GM12873 (cell line): ENCODE measurements at regions not wholly inside any gene's neighbourhood (a gene's known extent, or its start where the extent isn't known, plus 50 kb on each side); places are given as distances from the start of the nearest gene placed in this dataset.

ENCODE experiments used
- CTCF ChIP-seq: IDR thresholded peaks from 2 replicates; pipeline ENCODE4 v1.5.1; 2012; ENCODE audit warnings: low read depth, mild to moderate bottlenecking, moderate library complexity, low read length, control low read depth; ENCODE audit not compliant: insufficient read depth; ENCODE audit errors: missing control alignments

- TF ChIP-seq CTCF = no peak
These were observed 148.5 kb upstream of the TSHZ3 start for GRCh38 chr19:31497709-31498108.

GRCh38 chr19:31498781-31499180 is 149.5 kb upstream of the TSHZ3 start:
- TF ChIP-seq CTCF = no peak

DNA sequence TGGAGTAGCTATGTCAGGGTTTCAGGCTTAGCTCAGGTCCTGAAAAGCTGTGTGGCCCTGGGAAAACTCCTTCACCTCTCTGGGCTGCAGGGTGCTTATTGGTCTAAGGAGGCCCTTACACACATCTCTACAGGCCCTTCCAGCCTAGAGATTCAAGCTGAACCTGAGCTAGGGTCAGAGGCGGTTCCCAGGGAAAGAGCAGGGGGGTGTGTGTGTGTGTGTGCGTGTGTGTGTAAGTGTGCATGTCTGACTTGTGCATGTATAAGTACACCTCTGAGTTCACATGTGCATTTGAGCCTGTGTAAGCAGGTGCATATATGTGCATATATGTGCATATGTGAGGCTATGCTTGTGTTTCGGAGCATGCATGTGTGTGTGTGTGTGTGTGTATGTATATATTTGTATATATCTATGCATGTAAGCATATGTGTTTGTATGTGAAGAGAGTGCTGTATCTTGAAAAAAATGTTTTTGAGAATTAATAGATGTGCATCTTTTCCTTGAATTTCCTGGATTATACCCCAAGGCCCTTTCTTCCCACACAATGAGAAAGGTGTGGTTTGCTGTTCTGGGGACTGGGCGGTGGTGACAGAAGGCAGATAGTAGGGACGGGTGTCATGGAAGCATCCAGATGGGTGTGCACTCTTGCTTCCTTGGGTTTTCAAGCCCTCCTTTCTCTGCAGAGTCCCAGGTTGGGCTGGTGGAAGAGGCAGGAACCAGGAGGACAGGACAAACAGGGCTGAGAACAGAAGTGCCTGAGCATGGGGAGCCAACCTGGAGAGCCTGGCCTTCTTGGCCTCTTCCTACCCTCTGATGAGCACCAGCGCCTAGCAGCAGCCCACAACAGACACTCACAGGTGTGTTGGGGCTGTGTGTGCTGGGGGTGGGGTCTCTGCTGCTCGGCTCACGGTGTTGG is 150.3 kb upstream of the TSHZ3 start:
- TF ChIP-seq CTCF = no peak

GRCh38 chr19:31500197-31500830 is 151.1 kb upstream of the TSHZ3 start:
- no peak for TF ChIP-seq CTCF

GRCh38 chr19:31500946-31501345 is 151.7 kb upstream of the TSHZ3 start:
- TF ChIP-seq CTCF = no peak

DNA sequence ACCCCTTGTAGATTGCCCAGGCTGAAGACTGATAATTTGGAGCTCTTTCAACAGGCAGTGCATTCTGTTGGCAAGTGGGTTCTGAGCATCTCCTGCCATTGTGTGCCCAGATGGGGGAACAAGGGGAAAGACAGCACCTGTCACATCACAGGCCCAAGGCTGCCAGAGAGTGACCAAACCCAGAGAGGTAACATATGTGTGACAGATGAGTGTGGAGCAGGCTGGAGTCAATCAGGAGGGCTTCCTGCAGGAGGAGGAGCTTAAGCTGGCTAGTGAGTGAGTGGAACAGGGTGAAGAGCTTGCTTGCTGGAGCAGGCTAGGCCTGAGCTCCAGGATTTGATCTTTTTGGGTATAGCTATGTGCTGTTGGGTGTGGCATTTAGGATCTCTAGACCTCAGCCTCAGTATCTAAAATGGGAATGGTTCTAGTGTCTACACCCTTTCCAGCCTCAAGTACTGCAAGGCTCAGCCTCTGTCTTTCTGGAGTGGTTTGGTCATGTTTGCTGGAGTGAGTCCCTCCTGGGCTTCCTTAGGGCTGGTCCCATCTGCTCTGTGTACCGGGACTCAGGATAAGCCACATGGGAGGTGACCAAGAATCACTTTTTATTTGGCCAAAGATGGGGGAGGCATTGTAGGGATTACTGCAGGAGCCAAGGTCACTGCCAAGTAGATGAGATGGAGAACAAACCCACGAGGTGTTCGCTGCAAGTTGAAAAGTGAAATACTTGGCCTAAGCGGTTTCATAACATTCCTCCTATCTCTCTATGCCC is 152.4 kb upstream of the TSHZ3 start:
- no peak for TF ChIP-seq CTCF

GRCh38 chr19:31502536-31503170 is 153.4 kb upstream of the TSHZ3 start:
- TF ChIP-seq CTCF = no peak
